ENCODE measurements at regions not wholly inside any gene's neighbourhood (a gene's known extent, or its start where the extent isn't known, plus 50 kb on each side); places are given as distances from the start of the nearest gene placed in this dataset.
"Not testable (repeated sequence)": the region's sequence is repeated elsewhere in the genome, so short reads cannot be mapped to it uniquely, and the experiment has no call there.

DNA sequence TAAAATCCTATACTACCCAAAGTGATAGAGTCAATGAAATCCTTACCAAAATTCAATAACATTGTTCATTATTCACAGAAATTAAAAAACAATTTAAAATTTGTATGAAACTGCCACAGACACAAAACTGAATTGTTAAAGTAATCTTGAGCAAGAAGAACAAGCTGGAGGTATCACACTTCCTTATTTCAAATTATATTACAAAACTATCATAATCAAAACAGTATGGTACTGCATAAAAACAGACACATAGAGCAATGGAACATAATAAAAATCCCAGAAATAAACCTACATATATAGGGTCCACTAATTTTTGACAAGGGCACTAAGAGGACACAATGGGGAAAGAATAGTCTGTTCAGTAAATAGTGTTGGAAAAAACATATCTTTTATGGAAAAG, 316.2 kb downstream of the PTPRC start:
- TF ChIP-seq CTCF (IDR thresholded peaks at IDR 0.05), result no peak
- intact Hi-C loops (cut with DNase I), result no loop called here
- H3K27ac ChIP-seq, result no peak overlapping the region
- H3K4me3 ChIP-seq, result no peak overlapping the region
- H3K27me3 ChIP-seq, result no peaks in the 10 kb centered on the region
- no peaks in the 10 kb centered on the region for H3K4me1 ChIP-seq
- ATAC-seq (no peak), DNase-seq (no peak), FAIRE-seq (no peak)
- no peaks in the 10 kb centered on the region for H3K9me3 ChIP-seq
- H3K36me3 ChIP-seq, result no peaks in the 10 kb centered on the region

DNA sequence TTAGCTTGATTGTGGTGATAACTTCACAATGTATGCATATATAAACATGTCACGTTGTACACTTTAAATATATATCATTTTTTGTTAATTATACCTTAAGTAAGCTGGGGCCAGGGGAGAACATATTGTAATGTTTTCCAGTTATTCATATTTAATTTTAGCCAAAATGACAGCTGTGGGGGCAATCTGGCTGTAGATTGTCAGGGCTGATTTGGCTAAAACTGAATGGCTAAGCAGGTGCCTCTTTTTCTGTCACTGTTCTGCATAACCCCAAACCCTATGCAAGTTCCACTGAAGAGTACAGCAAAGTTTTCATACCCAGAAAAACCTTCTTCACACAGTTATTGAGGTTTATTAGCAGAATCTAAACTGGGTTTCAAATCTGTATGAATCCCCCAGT, 318.2 kb downstream of the PTPRC start:
- FAIRE-seq (no peak), DNase-seq (no peak), ATAC-seq (no peak)
- H3K4me1 ChIP-seq, result no peaks in the 10 kb centered on the region
- H3K9me3 ChIP-seq, result no peaks in the 10 kb centered on the region
- no peak for TF ChIP-seq CTCF (IDR thresholded peaks at IDR 0.05)
- intact Hi-C loops (cut with DNase I), result no loop called here
- no peak overlapping the region for H3K27ac ChIP-seq
- 47 to 55% methylated on average over 1 of the region's 1 CpG for WGBS, 2 donors
- no peaks in the 10 kb centered on the region for H3K36me3 ChIP-seq
- H3K4me3 ChIP-seq, result no peak overlapping the region
- H3K27me3 ChIP-seq, result no peaks in the 10 kb centered on the region

DNA sequence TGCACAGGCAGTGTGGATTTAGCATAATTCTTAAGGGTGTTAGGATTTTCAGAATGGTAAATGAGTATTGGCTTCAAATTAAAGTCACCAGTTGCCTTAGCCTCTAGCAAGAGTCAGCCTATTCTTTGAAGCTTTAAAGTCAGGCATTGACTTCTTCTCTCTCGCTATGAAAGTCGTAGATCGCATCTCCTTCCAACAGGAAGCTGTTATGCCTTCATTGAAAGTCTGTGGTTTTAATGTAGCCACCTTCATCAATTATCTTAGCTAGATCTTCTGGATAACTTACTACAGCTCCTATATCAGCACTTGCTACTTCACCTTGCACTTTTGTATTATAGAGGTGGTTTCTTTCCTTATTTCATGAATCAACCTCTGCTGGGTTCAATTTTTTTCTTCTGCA, 320.2 kb downstream of the PTPRC start:
- Histone ChIP-seq H3K9me3 (no peaks in the 10 kb centered on the region), H3K4me3 (no peak overlapping the region), H3K4me1 (no peaks in the 10 kb centered on the region), H3K27ac (no peak overlapping the region), H3K27me3 (no peaks in the 10 kb centered on the region), H3K36me3 (no peaks in the 10 kb centered on the region)
- TF ChIP-seq CTCF (IDR thresholded peaks at IDR 0.05), result no peak
- intact Hi-C loops (cut with DNase I), result no loop called here
- DNase-seq, result no peak
- WGBS, 2 donors, result 93 to 96% methylated on average over 3 of the region's 3 CpGs
- FAIRE-seq, result no peak
- no peak for ATAC-seq

DNA sequence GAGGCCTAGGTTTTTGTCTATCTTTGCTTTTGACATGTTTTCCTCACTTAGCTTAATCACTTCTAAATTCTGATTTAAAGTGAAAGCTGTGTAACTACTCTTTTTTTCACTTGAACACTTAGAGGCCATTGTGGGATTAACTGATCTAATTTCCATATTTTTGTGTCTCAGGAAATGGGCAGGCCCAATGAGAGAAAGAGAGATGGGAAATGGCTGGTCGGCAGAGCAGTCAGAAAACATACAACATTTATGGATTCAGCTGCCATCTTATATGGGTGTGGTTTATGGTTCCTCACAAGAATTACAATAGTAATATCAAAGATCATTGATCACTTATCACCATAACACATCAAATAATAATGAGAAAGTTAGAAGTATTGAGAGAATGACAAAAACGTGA, 320.8 kb downstream of the PTPRC start:
- H3K27ac ChIP-seq, result no peak overlapping the region
- no peak overlapping the region for H3K4me3 ChIP-seq
- no peaks in the 10 kb centered on the region for H3K36me3 ChIP-seq
- ATAC-seq (no peak), FAIRE-seq (no peak), DNase-seq (no peak)
- intact Hi-C loops (cut with DNase I), result no loop called here
- no peaks in the 10 kb centered on the region for H3K9me3 ChIP-seq
- WGBS, 2 donors, result 64 to 72% methylated on average over 2 of the region's 2 CpGs
- H3K4me1 ChIP-seq, result no peaks in the 10 kb centered on the region
- no peak for TF ChIP-seq CTCF (IDR thresholded peaks at IDR 0.05)
- no peaks in the 10 kb centered on the region for H3K27me3 ChIP-seq

- H3K4me3 ChIP-seq; H3K9me3 ChIP-seq; FAIRE-seq; DNase-seq; ATAC-seq; H3K4me1 ChIP-seq; H3K27me3 ChIP-seq; H3K36me3 ChIP-seq; H3K27ac ChIP-seq; intact Hi-C loops (cut with DNase I): not testable (repeated sequence)
Measured at GRCh38 chr1:198963796-198964195, 325.0 kb downstream of the PTPRC start.

- no peaks in the 10 kb centered on the region for H3K9me3 ChIP-seq
- 82 to 87% methylated on average over 4 of the region's 4 CpGs for WGBS, 2 donors
- H3K27ac ChIP-seq, result no peak overlapping the region
- no peaks in the 10 kb centered on the region for H3K27me3 ChIP-seq
- no peaks in the 10 kb centered on the region for H3K4me1 ChIP-seq
- no peak for ATAC-seq
- intact Hi-C loops (cut with DNase I), result no loop called here
- no peak for DNase-seq
- no peaks in the 10 kb centered on the region for H3K36me3 ChIP-seq
- FAIRE-seq, result no peak
- no peak for TF ChIP-seq CTCF (IDR thresholded peaks at IDR 0.05)
- H3K4me3 ChIP-seq, result no peak overlapping the region
Measured at GRCh38 chr1:198966519-198966918, 327.7 kb downstream of the PTPRC start.
